GM12865 (cell line): ENCODE measurements at regions not wholly inside any gene's neighbourhood (a gene's known extent, or its start where the extent isn't known, plus 50 kb on each side); places are given as distances from the start of the nearest gene placed in this dataset.
"Not testable (repeated sequence)": the region's sequence is repeated elsewhere in the genome, so short reads cannot be mapped to it uniquely, and the experiment has no call there.

ENCODE experiments used
- DNase-seq: peaks from one replicate; pipeline ENCODE4 v3.0.0; 2010; ENCODE audit warnings: low read depth
- H3K4me3 ChIP-seq: 2 replicates; pipeline ENCODE4 v1.5.1; 2011; ENCODE audit warnings: mild to moderate bottlenecking, low read depth, low read length, control low read depth
- TF ChIP-seq, protein P1 (sequence below): IDR thresholded peaks from 2 replicates; pipeline ENCODE4 v1.5.1; 2011; ENCODE audit warnings: low read length, control low read depth, low read depth, inconsistent platforms; ENCODE audit not compliant: insufficient read depth; ENCODE audit errors: missing control alignments

DNA sequence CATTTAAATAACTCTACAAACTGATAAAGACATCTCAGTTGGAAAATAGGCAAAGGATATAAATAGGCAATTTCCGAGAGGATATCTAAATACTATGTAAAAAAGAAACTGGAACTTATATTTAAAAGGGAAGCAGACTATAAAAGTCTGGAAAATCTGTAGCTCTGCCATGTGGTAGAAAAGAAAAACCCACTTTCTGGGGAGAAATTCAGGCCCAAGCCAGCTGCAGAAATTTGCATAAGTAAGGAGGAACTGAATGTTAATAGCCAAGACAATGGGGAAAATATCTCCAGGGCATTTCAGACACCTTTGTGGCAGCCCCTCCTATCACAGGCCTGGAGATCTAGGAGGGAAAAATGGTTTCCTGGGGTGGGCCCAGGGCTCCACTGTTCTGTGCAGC, 97.8 kb upstream of the ZBED5 start:
- TF ChIP-seq, protein P1, sequence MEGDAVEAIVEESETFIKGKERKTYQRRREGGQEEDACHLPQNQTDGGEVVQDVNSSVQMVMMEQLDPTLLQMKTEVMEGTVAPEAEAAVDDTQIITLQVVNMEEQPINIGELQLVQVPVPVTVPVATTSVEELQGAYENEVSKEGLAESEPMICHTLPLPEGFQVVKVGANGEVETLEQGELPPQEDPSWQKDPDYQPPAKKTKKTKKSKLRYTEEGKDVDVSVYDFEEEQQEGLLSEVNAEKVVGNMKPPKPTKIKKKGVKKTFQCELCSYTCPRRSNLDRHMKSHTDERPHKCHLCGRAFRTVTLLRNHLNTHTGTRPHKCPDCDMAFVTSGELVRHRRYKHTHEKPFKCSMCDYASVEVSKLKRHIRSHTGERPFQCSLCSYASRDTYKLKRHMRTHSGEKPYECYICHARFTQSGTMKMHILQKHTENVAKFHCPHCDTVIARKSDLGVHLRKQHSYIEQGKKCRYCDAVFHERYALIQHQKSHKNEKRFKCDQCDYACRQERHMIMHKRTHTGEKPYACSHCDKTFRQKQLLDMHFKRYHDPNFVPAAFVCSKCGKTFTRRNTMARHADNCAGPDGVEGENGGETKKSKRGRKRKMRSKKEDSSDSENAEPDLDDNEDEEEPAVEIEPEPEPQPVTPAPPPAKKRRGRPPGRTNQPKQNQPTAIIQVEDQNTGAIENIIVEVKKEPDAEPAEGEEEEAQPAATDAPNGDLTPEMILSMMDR = no peak
- DNase-seq = no peak
- H3K4me3 ChIP-seq = no peak overlapping the region

DNA sequence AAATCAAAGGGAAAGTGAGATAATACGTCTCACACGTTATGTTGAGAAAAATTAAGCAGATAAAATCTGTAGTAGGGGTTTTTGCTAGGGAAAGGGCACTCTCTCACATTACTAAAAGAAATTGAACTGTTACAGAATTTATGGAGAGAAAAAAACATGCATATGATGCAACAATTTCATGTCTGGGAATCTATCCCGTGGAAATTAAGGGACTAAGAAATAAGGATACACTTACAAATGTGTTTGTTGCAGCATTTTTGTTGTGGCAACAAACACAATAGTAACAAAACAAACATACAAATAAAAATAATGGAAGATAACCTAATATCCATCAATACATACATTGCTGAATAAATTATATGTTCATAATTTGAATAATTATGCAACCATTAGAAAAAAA, 96.3 kb upstream of the ZBED5 start:
- no peak overlapping the region for H3K4me3 ChIP-seq
- TF ChIP-seq, protein P1 = no peak
- DNase-seq = no peak

DNA sequence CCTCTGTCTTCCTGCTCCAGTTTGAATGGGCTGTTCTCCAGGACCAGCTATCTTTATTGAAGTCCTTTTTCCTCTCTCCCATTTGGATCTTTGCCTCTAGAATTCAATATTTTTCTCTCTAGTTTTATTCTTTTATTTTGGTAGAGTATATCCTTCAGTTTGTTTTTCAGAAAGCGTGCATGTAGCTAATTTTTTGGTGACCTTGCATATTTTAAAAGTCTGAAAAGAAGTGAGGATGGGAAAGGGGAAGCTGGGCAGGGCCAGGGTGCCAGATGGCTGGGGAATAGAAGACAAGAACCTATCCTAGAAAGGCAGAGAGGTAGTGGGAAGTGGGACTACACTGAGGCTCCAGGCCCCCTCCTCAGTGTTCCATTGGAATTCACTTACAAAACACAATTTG, 95.0 kb upstream of the ZBED5 start:
- no peak for DNase-seq
- H3K4me3 ChIP-seq = no peak overlapping the region
- TF ChIP-seq, protein P1 = no peak

GRCh38 chr11:10947935-10948334, 90.1 kb upstream of the ZBED5 start:
- not testable (repeated sequence) for H3K4me3 ChIP-seq, DNase-seq

DNA sequence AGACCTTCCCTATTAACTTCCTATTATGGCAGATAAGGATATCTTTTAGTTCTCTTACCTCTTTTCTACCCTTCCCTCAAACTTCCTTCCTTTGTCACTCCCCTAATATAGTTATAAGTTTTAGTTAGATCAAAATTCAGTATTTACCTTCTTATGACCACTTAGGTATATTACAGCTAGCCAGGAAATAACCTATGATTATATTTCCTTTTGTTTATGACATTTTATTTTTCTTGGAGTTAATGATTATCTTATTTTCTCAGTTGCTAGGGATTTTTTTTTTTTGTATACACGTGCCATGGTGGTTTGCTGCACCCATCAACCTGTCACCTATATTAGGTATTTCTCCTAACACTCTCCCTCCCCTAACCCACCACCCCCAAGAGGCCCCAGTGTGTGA, 88.2 kb upstream of the ZBED5 start:
- DNase-seq = no peak
- H3K4me3 ChIP-seq = no peak overlapping the region
- TF ChIP-seq, protein P1 = no peak

- no peak overlapping the region for H3K4me3 ChIP-seq
- TF ChIP-seq, protein P1 = no peak
- no peak for DNase-seq
Measured at GRCh38 chr11:10945196-10945595, 87.3 kb upstream of the ZBED5 start.

- no peak for DNase-seq
- TF ChIP-seq, protein P1 = no peak
- no peak overlapping the region for H3K4me3 ChIP-seq
Measured at GRCh38 chr11:10943968-10944367, 86.1 kb upstream of the ZBED5 start.
